ENCODE measurements at regions not wholly inside any gene's neighbourhood (a gene's known extent, or its start where the extent isn't known, plus 50 kb on each side); places are given as distances from the start of the nearest gene placed in this dataset.

GRCh38 chr2:221675201-221675908, 103.3 kb upstream of the EPHA4 start:
- no peak for DNase-seq

- DNase-seq, result no peak
These were observed 102.3 kb upstream of the EPHA4 start for GRCh38 chr2:221674446-221674845.

- no peak for DNase-seq
These were observed 101.1 kb upstream of the EPHA4 start for GRCh38 chr2:221673248-221673647.

GRCh38 chr2:221671515-221671914, 99.4 kb upstream of the EPHA4 start:
- DNase-seq, result no peak

GRCh38 chr2:221662689-221663391, 90.7 kb upstream of the EPHA4 start:
- DNase-seq, result no peak

GRCh38 chr2:221657806-221658205, 85.7 kb upstream of the EPHA4 start:
- DNase-seq, result peak; percentile 79

- DNase-seq, result no peak
These were observed 83.2 kb upstream of the EPHA4 start for GRCh38 chr2:221655300-221655699.

GRCh38 chr2:221653182-221653581, 81.1 kb upstream of the EPHA4 start:
- no peak for DNase-seq

GRCh38 chr2:221649051-221649775, 77.1 kb upstream of the EPHA4 start:
- DNase-seq, result no peak

- DNase-seq, result no peak
These were observed 70.3 kb upstream of the EPHA4 start for GRCh38 chr2:221642447-221642846.

- no peak for DNase-seq
These were observed 69.2 kb upstream of the EPHA4 start for GRCh38 chr2:221641181-221641871.

- no peak for DNase-seq
These were observed 68.6 kb upstream of the EPHA4 start for GRCh38 chr2:221640686-221641085.

GRCh38 chr2:221637851-221638250, 65.7 kb upstream of the EPHA4 start:
- DNase-seq, result no peak

- DNase-seq, result peak; percentile 8
These were observed 63.8 kb upstream of the EPHA4 start for GRCh38 chr2:221635949-221636348.

GRCh38 chr2:221629468-221629867, 57.4 kb upstream of the EPHA4 start:
- no peak for DNase-seq

- DNase-seq, result no peak
These were observed 52.4 kb upstream of the EPHA4 start for GRCh38 chr2:221624475-221624874.
